ENCODE measurements at regions not wholly inside any gene's neighbourhood (a gene's known extent, or its start where the extent isn't known, plus 50 kb on each side); places are given as distances from the start of the nearest gene placed in this dataset.

- no peak for DNase-seq (ENCODE audit: low read depth in 2 of 2)
These were observed 1283.2 kb upstream of the NXPH2 start for GRCh38 chr2:140063356-140063755.

DNA sequence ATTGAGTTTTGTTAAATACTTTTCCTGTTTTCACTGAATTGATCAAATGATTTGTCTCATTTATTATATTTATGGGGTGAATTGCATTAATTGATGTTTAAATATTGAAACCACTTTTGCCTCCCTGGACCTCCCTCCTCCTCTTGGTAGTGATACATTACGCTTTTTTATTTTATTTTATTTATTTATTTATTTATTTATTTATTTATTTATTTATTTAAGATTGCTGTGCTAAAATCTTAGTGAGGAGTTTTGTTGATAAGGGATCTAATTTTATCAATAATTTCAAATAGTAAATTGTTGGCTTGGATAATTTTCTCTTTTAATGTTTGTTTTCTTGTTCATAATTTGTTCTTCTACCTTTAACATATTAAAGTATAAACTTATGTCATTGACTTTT, 1281.0 kb upstream of the NXPH2 start:
- no peak for DNase-seq (ENCODE audit: low read depth in 2 of 2)

- no peak for DNase-seq (ENCODE audit: low read depth in 2 of 2)
These were observed 1277.7 kb upstream of the NXPH2 start for GRCh38 chr2:140057928-140058327.

- DNase-seq (ENCODE audit: low read depth in 2 of 2): no peak
These were observed 1261.6 kb upstream of the NXPH2 start for GRCh38 chr2:140041811-140042210.

DNA sequence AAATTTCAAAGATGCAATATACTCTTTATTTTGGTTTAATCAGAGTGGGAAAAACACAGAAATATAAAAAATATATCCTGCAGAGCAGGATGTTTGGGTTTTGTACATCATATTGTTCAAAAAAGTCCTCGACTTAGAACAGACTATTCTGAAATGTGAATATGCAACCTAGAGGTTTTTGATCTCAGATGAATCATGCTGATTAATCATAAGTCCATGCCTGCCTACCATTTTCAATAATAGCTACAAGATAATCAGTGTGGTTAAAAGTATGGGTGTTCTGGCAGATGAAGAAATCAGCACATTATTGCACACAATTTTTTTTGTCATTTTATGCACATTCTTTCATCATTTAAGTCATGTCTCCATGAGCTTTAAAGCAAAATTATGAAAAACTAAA, 1261.0 kb upstream of the NXPH2 start:
- DNase-seq (ENCODE audit: low read depth in 2 of 2): no peak

- no peak for DNase-seq (ENCODE audit: low read depth in 2 of 2)
These were observed 1253.4 kb upstream of the NXPH2 start for GRCh38 chr2:140033638-140034037.

- DNase-seq (ENCODE audit: low read depth in 2 of 2): no peak
These were observed 1247.8 kb upstream of the NXPH2 start for GRCh38 chr2:140027966-140028365.

- no peak for DNase-seq (ENCODE audit: low read depth in 2 of 2)
These were observed 1247.1 kb upstream of the NXPH2 start for GRCh38 chr2:140027320-140027719.

DNA sequence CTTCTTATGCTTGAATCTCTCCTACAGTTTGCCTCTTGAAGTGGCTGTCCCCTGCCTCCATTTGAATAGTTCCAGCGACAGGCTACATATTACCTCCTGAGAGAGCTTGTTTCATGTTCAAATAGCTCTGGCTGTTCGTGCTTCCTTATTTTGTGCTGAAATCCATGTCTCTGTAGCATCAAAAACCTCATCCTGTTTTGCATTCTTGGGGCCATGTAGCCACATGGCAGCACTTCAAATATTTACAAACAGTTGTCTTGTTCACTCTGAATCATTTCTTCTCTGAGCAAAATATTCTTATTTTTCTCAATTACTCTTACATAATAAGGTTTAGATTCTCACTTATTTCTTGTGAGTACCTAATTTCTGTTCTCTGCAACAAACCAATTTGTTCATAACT, 1243.1 kb upstream of the NXPH2 start:
- DNase-seq (ENCODE audit: low read depth in 2 of 2): no peak

- no peak for DNase-seq (ENCODE audit: low read depth in 2 of 2)
These were observed 1238.4 kb upstream of the NXPH2 start for GRCh38 chr2:140018541-140018940.

DNA sequence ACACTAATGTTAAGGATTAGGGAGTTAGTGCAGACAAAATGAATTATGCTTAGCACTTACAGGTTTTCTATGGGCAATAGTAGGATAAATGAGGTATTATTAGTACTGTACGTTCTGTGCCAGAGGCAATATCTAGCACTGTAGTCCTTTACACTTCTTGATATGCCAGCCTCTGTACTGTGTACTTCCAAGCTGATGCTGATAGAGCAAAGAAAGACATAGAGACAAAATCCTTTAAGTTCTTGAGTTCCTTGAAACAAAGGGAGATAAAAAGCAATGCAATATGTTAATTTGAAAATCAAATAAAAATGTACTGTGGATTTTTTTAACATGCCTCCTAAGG, 1234.0 kb upstream of the NXPH2 start:
- DNase-seq (ENCODE audit: low read depth in 2 of 2): no peak

GRCh38 chr2:140013545-140014203, 1233.5 kb upstream of the NXPH2 start:
- DNase-seq (ENCODE audit: low read depth in 2 of 2): no peak

DNA sequence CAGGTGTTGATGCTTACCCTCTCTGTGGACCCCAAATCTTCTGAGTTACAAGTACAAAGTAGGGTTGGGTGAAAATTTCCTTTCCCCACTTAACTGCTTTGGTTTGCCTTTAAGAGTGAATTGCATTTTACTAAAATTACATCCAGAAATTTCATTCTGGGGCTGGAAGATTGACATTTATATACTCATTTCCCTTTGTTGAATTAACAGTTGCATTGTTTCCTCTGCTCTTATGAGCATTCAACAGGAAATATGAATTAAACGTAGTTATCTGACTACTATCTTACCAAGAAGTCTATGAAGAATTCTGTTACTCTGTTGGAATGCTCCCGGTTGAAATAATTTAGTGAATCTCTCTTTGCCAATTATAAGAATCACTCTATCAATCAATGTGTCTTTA, 1231.1 kb upstream of the NXPH2 start:
- DNase-seq (ENCODE audit: low read depth in 2 of 2): no peak

- DNase-seq (ENCODE audit: low read depth in 2 of 2): no peak
These were observed 1221.9 kb upstream of the NXPH2 start for GRCh38 chr2:140002110-140002509.

- DNase-seq (ENCODE audit: low read depth in 2 of 2): no peak
These were observed 1212.6 kb upstream of the NXPH2 start for GRCh38 chr2:139992711-139993345.

DNA sequence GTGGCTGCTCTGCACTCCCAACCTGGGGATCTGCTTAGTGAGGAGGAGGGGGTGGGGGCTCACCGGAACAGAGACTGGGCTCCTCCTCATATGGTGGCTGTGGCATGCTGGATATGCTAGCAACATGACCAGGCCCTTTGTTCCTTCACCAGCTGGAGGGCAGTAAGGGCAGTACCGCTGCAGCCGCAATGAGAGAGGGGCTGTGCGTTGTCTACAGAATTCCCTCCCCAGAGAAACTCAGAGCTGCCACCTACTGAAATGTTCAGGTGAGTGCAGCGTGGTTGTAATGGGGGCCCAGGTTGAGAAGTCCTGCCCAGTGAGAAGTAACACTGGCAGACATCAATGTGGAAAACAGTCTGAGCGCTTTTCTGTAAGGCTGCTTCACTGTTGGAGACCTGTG, 1211.9 kb upstream of the NXPH2 start:
- DNase-seq (ENCODE audit: low read depth in 2 of 2): no peak

- no peak for DNase-seq (ENCODE audit: low read depth in 2 of 2)
These were observed 1210.6 kb upstream of the NXPH2 start for GRCh38 chr2:139990646-139991335.

DNA sequence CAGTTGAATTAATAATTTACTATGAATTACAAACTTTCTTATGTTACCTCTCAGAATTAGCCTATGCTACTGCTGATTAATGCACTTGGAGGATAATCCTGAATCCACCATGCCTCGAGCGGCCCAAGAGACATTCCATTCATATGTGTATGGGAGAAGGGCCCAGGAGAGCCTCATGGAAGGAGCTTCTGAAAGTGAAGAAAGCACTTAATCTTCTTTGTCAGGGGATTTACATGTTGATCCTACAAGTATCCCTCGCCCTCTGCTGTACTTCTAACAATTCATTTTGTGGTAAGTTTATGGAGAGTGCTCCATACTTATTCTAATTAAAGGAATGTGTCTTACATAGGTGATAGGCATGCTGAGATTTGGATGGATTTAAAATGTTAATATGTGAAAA, 1189.1 kb upstream of the NXPH2 start:
- no peak for DNase-seq (ENCODE audit: low read depth in 2 of 2)

- DNase-seq (ENCODE audit: low read depth in 2 of 2): no peak
These were observed 1188.4 kb upstream of the NXPH2 start for GRCh38 chr2:139968588-139968987.

GRCh38 chr2:139967665-139968064, 1187.5 kb upstream of the NXPH2 start:
- DNase-seq (ENCODE audit: low read depth in 2 of 2): no peak

- no peak for DNase-seq (ENCODE audit: low read depth in 2 of 2)
These were observed 1184.7 kb upstream of the NXPH2 start for GRCh38 chr2:139964721-139965440.

DNA sequence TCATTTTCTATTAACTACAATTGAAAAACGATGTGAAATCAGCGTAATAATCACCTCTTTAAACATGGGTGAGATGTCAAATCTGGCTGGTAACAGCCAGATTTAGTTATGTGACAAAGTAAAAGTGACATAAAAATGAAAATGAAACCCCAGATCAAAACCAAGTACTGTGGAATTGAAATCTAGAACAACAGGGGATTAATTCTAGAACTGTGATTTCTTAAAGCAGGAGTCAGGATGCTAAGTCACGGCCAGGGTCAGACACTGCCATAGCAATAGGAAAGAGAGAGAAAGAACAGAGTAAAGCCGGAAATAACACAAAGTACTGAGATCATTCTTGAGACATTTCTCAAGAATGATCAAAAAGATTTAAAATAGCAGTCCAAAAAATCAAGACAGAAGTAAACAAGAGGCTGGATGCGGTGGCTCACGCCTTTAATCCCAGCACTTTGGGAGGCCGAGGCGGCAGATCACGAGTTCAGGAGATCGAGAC, 1183.7 kb upstream of the NXPH2 start:
- peak in 1 of 2 donors; percentile 1 for DNase-seq (ENCODE audit: low read depth in 2 of 2)
